HEK293 (cell line): ENCODE measurements at regions not wholly inside any gene's neighbourhood (a gene's known extent, or its start where the extent isn't known, plus 50 kb on each side); places are given as distances from the start of the nearest gene placed in this dataset.
A peak's percentile ranks its signal among the peaks of the same experiment; 100 is the strongest.

Experiments
- CTCF ChIA-PET: fragments of 350-600 bp; formaldehyde crosslinking; extraction: SDS; loops from one replicate; lab custom pipeline; 2021; ENCODE audit warnings: antibody characterized with exemption; lab: Yijun Ruan, JAX
- POLR2A ChIA-PET: fragments of 300-600 bp; formaldehyde crosslinking; extraction: SDS; loops from one replicate; lab custom pipeline; 2020; ENCODE audit warnings: antibody characterized with exemption, inconsistent platforms; lab: Yijun Ruan, JAX
- H3K27ac ChIP-seq: fragments of 200-500 bp; sonication (Bioruptor generic); 2 replicates; pipeline ENCODE4 v1.5.1; 2014; ENCODE audit warnings: low read depth, low read length, control low read depth, inconsistent platforms; ENCODE audit errors: extremely low read depth
- H3K36me3 ChIP-seq, 2 experiments: fragments of 200-500 bp in 1 of 2; sonication (Bioruptor generic) in 1 of 2; 1 replicate in 1 of 2; 2 replicates in 1 of 2; pipeline ENCODE4 v1.5.1; 2014 to 2017; ENCODE audit warnings: inconsistent platforms in 2 of 2, low read length in 2 of 2; ENCODE audit not compliant: control insufficient read depth in 2 of 2, insufficient read depth in 1 of 2
- H3K4me1 ChIP-seq: fragments of 200-500 bp; sonication (Bioruptor generic); 2 replicates; pipeline ENCODE4 v1.5.1; 2014; ENCODE audit warnings: mild to moderate bottlenecking, low read length, inconsistent platforms; ENCODE audit not compliant: control insufficient read depth, insufficient read depth
- H3K4me3 ChIP-seq: 2 replicates; pipeline ENCODE4 v1.5.1; 2011; ENCODE audit warnings: low read depth, mild to moderate bottlenecking, control low read depth, low read length, moderate library complexity
- H3K9me3 ChIP-seq: fragments of 200-500 bp; sonication (Bioruptor generic); 2 replicates; pipeline ENCODE4 v1.5.1; 2014; ENCODE audit warnings: low read depth, low read length, inconsistent platforms; ENCODE audit not compliant: control insufficient read depth, insufficient read depth
- BCL11B ChIP-seq: fragments of 450-650 bp; formaldehyde crosslinking; IDR thresholded peaks from 2 replicates; pipeline ENCODE4 v1.5.1; 2016; ENCODE audit warnings: low read depth, missing biosample characterization, missing genetic modification characterization
- KLF16 ChIP-seq: fragments of 450-650 bp; formaldehyde crosslinking; IDR thresholded peaks from 2 replicates; pipeline ENCODE4 v1.5.1; 2017; ENCODE audit warnings: missing biosample characterization, missing genetic modification characterization
- KLF9 ChIP-seq: fragments of 450-650 bp; formaldehyde crosslinking; IDR thresholded peaks from 2 replicates; pipeline ENCODE4 v1.5.1; 2016; ENCODE audit warnings: missing biosample characterization, missing genetic modification characterization, low read depth
- OVOL3 ChIP-seq: fragments of 450-650 bp; formaldehyde crosslinking; IDR thresholded peaks from 2 replicates; pipeline ENCODE4 v1.5.1; 2016; ENCODE audit warnings: missing biosample characterization, missing genetic modification characterization
- REPIN1 ChIP-seq: fragments of 450-650 bp; formaldehyde crosslinking; IDR thresholded peaks from 2 replicates; pipeline ENCODE4 v1.5.1; 2017; ENCODE audit warnings: missing biosample characterization, missing genetic modification characterization, low read depth
- TCF7L2 ChIP-seq: IDR thresholded peaks from 2 replicates; pipeline ENCODE4 v1.6.1; 2011; ENCODE audit warnings: low read depth, mild to moderate bottlenecking, inconsistent platforms, low read length, moderate library complexity, borderline replicate concordance
- ZBTB20 ChIP-seq: fragments of 450-650 bp; formaldehyde crosslinking; IDR thresholded peaks from 2 replicates; pipeline ENCODE4 v1.5.1; 2016; ENCODE audit warnings: missing biosample characterization, missing genetic modification characterization
- ZBTB26 ChIP-seq: fragments of 450-650 bp; formaldehyde crosslinking; optimal IDR thresholded peaks from 2 replicates; pipeline ENCODE3; 2016; ENCODE audit warnings: missing biosample characterization, mild to moderate bottlenecking, missing genetic modification characterization
- ZFP69B ChIP-seq: fragments of 450-650 bp; formaldehyde crosslinking; IDR thresholded peaks from 2 replicates; pipeline ENCODE4 v1.5.1; 2016; ENCODE audit warnings: missing biosample characterization, missing genetic modification characterization
- ZIC2 ChIP-seq: fragments of 450-650 bp; formaldehyde crosslinking; IDR thresholded peaks from 2 replicates; pipeline ENCODE4 v1.5.1; 2016; ENCODE audit warnings: missing biosample characterization, missing genetic modification characterization
- ZNF19 ChIP-seq: fragments of 450-650 bp; formaldehyde crosslinking; IDR thresholded peaks from 2 replicates; pipeline ENCODE4; 2016; ENCODE audit warnings: missing biosample characterization, missing genetic modification characterization, low read depth
- ZNF280C ChIP-seq: fragments of 450-650 bp; formaldehyde crosslinking; IDR thresholded peaks from 2 replicates; pipeline ENCODE4 v1.5.1; 2016; ENCODE audit warnings: missing biosample characterization, missing genetic modification characterization
- ZNF391 ChIP-seq: fragments of 450-650 bp; formaldehyde crosslinking; IDR thresholded peaks from 2 replicates; pipeline ENCODE4 v1.5.1; 2016; ENCODE audit warnings: low read depth, missing biosample characterization, missing genetic modification characterization, borderline replicate concordance
- ZNF433 ChIP-seq: fragments of 450-650 bp; formaldehyde crosslinking; IDR thresholded peaks from 2 replicates; pipeline ENCODE4 v1.5.1; 2016; ENCODE audit warnings: missing biosample characterization, missing genetic modification characterization, low read depth
- ZNF514 ChIP-seq: fragments of 450-650 bp; formaldehyde crosslinking; IDR thresholded peaks from 2 replicates; pipeline ENCODE4 v1.5.1; 2016; ENCODE audit warnings: missing biosample characterization, missing genetic modification characterization
- ZNF530 ChIP-seq: fragments of 450-650 bp; formaldehyde crosslinking; IDR thresholded peaks from 2 replicates; pipeline ENCODE4 v1.5.1; 2016; ENCODE audit warnings: low read depth, missing biosample characterization, missing genetic modification characterization
- ZNF585B ChIP-seq: fragments of 450-650 bp; formaldehyde crosslinking; IDR thresholded peaks from 2 replicates; pipeline ENCODE4 v1.5.1; 2016; ENCODE audit warnings: missing biosample characterization, missing genetic modification characterization
- ZNF626 ChIP-seq: fragments of 450-650 bp; sonication (Bioruptor Pico); formaldehyde crosslinking; IDR thresholded peaks from 2 replicates; pipeline ENCODE4 v1.5.1; 2018; ENCODE audit warnings: missing biosample characterization, missing genetic modification characterization, inconsistent platforms
- ZNF707 ChIP-seq: fragments of 450-650 bp; formaldehyde crosslinking; IDR thresholded peaks from 2 replicates; pipeline ENCODE4 v1.5.1; 2016; ENCODE audit warnings: missing biosample characterization, missing genetic modification characterization
- TF ChIP-seq, protein P1 (sequence below): fragments of 450-650 bp; formaldehyde crosslinking; IDR thresholded peaks from 2 replicates; pipeline ENCODE4 v1.5.1; 2016; ENCODE audit warnings: missing biosample characterization, missing genetic modification characterization

DNA sequence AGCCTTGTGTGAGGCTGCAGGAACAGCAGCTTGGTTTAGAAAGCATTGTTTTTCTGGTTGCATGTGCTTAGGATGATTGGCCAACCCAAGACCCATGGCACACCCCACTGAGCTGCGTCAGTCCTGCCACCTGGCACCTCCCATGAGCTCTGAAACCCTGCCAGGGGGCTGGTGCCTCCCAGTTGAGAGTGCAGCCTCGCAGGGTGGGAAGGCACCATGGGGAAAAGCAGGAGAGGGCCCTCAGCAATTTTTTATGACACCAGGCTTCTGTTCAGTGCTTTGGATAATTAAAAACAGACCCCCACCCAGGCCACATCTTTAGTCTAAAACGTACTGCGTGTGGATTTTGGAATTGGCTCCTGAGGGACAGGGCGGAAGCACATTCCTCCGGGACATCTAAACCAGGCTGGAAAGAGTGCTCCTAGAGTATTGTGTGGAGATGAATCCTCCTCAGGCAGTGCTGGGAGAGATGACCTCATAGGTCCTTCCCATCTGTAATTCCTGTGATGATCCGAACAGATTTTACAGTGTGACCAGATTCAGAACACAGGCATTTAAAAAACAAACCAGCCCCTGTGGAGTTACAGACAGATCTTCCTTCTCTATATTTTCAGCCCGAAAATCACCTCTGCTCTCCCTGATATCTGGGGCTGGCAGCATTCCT, 438.3 kb downstream of the ZNF521 start (continued):
- TF ChIP-seq KLF9 (no peak), ZNF585B (tag by site-specific recombination) (no peak), ZNF530 (tag by site-specific recombination) (no peak), ZBTB26 (tag by site-specific recombination) (no peak), ZIC2 (peak; percentile 68), ZFP69B (tag by site-specific recombination) (no peak)
- TF ChIP-seq, all 188 proteins: peak for 2

- TF ChIP-seq ZNF19 (tag by site-specific recombination) = no peak
- TF ChIP-seq ZNF514 = no peak
- no peak for TF ChIP-seq TCF7L2
- TF ChIP-seq ZBTB26 (tag by site-specific recombination) = no peak
- TF ChIP-seq REPIN1 = no peak
- TF ChIP-seq ZBTB20 (tag by site-specific recombination) = no peak
- TF ChIP-seq ZNF433 (tag by site-specific recombination) = no peak
- no peak for TF ChIP-seq KLF16 (tag by site-specific recombination)
- no peak for TF ChIP-seq BCL11B (tag by site-specific recombination)
- no peak for TF ChIP-seq OVOL3 (tag by site-specific recombination)
- TF ChIP-seq ZNF280C (tag by site-specific recombination) = no peak
- no peak for TF ChIP-seq ZNF391 (tag by site-specific recombination)
- TF ChIP-seq, protein P1, sequence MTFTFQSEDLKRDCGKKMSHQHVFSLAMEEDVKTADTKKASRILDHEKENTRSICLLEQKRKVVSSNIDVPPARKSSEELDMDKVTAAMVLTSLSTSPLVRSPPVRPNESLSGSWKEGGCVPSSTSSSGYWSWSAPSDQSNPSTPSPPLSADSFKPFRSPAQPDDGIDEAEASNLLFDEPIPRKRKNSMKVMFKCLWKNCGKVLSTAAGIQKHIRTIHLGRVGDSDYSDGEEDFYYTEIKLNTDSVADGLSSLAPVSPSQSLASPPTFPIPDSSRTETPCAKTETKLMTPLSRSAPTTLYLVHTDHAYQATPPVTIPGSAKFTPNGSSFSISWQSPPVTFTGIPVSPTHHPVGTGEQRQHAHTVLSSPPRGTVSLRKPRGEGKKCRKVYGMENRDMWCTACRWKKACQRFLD (tag by site-specific recombination) = no peak
- TF ChIP-seq ZNF626 (tag by site-specific recombination) = no peak
- no peak for TF ChIP-seq ZNF707
- POLR2A ChIA-PET = no interaction called here
- CTCF ChIA-PET = no interaction called here
- Histone ChIP-seq H3K36me3 (no peaks in the 10 kb centered on the region), H3K9me3 (no peaks in the 10 kb centered on the region), H3K4me1 (no peaks in the 10 kb centered on the region), H3K27ac (no peak overlapping the region), H3K4me3 (no peak overlapping the region)
Observed at GRCh38 chr18:24914171-24914525, 437.8 kb downstream of the ZNF521 start.
